AML-193 (cell line): ENCODE measurements at regions not wholly inside any gene's neighbourhood (a gene's known extent, or its start where the extent isn't known, plus 50 kb on each side); places are given as distances from the start of the nearest gene placed in this dataset.
"Not testable (repeated sequence)": the region's sequence is repeated elsewhere in the genome, so short reads cannot be mapped to it uniquely, and the experiment has no call there.

Experiments
- DNase-seq, 2 experiments: peaks; one replicate each; lab custom pipeline; 2025; lab: John Stamatoyannopoulos, UW

GRCh38 chr9:86997156-86997555 is 49.9 kb upstream of the GAS1 start:
- no peak for DNase-seq

GRCh38 chr9:86997951-86998350 is 50.6 kb upstream of the GAS1 start:
- no peak for DNase-seq

GRCh38 chr9:87002517-87002916 is 55.2 kb upstream of the GAS1 start:
- DNase-seq, result no peak

- no peak for DNase-seq
Observed at GRCh38 chr9:87004016-87004415, 56.7 kb upstream of the GAS1 start.

- DNase-seq, result no peak
Observed at GRCh38 chr9:87006956-87007355, 59.6 kb upstream of the GAS1 start.

GRCh38 chr9:87007711-87008366 is 60.5 kb upstream of the GAS1 start:
- no peak for DNase-seq

- DNase-seq, result no peak
Observed at GRCh38 chr9:87008667-87009066, 61.4 kb upstream of the GAS1 start.

- no peak for DNase-seq
Observed at GRCh38 chr9:87010626-87011025, 63.3 kb upstream of the GAS1 start.

GRCh38 chr9:87011551-87011950 is 64.2 kb upstream of the GAS1 start:
- no peak for DNase-seq

- DNase-seq, result no peak
Observed at GRCh38 chr9:87013490-87013889, 66.2 kb upstream of the GAS1 start.

GRCh38 chr9:87014436-87014835 is 67.1 kb upstream of the GAS1 start:
- DNase-seq, result no peak

GRCh38 chr9:87016681-87017080 is 69.4 kb upstream of the GAS1 start:
- DNase-seq, result no peak

- no peak for DNase-seq
Observed at GRCh38 chr9:87020169-87020950, 73.1 kb upstream of the GAS1 start.

- no peak for DNase-seq
Observed at GRCh38 chr9:87022178-87022577, 74.9 kb upstream of the GAS1 start.

GRCh38 chr9:87026204-87026603 is 78.9 kb upstream of the GAS1 start:
- DNase-seq, result no peak

GRCh38 chr9:87028836-87029235 is 81.5 kb upstream of the GAS1 start:
- not testable (repeated sequence) for DNase-seq

- DNase-seq, result no peak
Observed at GRCh38 chr9:87029905-87030304, 82.6 kb upstream of the GAS1 start.

- DNase-seq, result no peak
Observed at GRCh38 chr9:87034841-87035240, 87.5 kb upstream of the GAS1 start.

GRCh38 chr9:87035879-87036278 is 88.6 kb upstream of the GAS1 start:
- DNase-seq, result no peak

GRCh38 chr9:87036506-87036905 is 89.2 kb upstream of the GAS1 start:
- DNase-seq, result no peak

- no peak for DNase-seq
Observed at GRCh38 chr9:87039809-87040392, 92.6 kb upstream of the GAS1 start.

- DNase-seq, result no peak
Observed at GRCh38 chr9:87040410-87041009, 93.2 kb upstream of the GAS1 start.
